ENCODE measurements at regions not wholly inside any gene's neighbourhood (a gene's known extent, or its start where the extent isn't known, plus 50 kb on each side); places are given as distances from the start of the nearest gene placed in this dataset.

- TF ChIP-seq CTCF (IDR thresholded peaks at IDR 0.05) (no peak), POLR2A (IDR thresholded peaks at IDR 0.05; ENCODE audit: low read depth) (no peak), POLR2AphosphoS5 (IDR thresholded peaks at IDR 0.05) (no peak)
Observed at GRCh38 chr13:71018995-71019394, 848.0 kb downstream of the DACH1 start.

All from esophagus muscularis mucosa (tissue), 3 donors.